ENCODE measurements at regions not wholly inside any gene's neighbourhood (a gene's known extent, or its start where the extent isn't known, plus 50 kb on each side); places are given as distances from the start of the nearest gene placed in this dataset.

- no peaks in the 10 kb centered on the region for H3K4me1 ChIP-seq
- H3K4me2 ChIP-seq: no peak overlapping the region
- no peak overlapping the region for H3K4me3 ChIP-seq
- ChIA-PET POLR2A (no interaction called here), CTCF (interaction anchor here (0.6 kb wide), 1 partner anchor 89 kb away, joined by 3 read pairs; no protein-coding TSS in a partner anchor)
- DNase-seq (ENCODE audit: low read depth in 1 of 2, low spot score in 1 of 2): no peak
- WGBS (ENCODE audit: missing lambda C conversion rate): 77% methylated on average over 5 of the region's 5 CpGs
- H3K9me3 ChIP-seq: no peaks in the 10 kb centered on the region
- FAIRE-seq: no peak
- ATAC-seq: no peak
- TF ChIP-seq, protein P1, sequence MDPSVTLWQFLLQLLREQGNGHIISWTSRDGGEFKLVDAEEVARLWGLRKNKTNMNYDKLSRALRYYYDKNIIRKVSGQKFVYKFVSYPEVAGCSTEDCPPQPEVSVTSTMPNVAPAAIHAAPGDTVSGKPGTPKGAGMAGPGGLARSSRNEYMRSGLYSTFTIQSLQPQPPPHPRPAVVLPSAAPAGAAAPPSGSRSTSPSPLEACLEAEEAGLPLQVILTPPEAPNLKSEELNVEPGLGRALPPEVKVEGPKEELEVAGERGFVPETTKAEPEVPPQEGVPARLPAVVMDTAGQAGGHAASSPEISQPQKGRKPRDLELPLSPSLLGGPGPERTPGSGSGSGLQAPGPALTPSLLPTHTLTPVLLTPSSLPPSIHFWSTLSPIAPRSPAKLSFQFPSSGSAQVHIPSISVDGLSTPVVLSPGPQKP (IDR thresholded peaks at IDR 0.05; ENCODE audit: low read depth, low read length): no peak
- TF ChIP-seq CHD2 (IDR thresholded peaks at IDR 0.05; ENCODE audit: low read length, partially characterized antibody) (no peak), ZC3H11A (IDR thresholded peaks at IDR 0.05) (no peak), KDM5A (IDR thresholded peaks at IDR 0.05) (no peak), RAD21 (conservative IDR thresholded peaks at IDR 0.05 in 1 of 2, IDR thresholded peaks at IDR 0.05 in 1 of 2) (no peak), CBX8 (IDR thresholded peaks at IDR 0.05) (no peak), RFX5 (IDR thresholded peaks at IDR 0.05) (no peak), EHMT2 (IDR thresholded peaks at IDR 0.05; ENCODE audit: low read depth) (no peak), ZSCAN20 (CRISPR knock-in tag; IDR thresholded peaks at IDR 0.05) (no peak), MAZ (IDR thresholded peaks at IDR 0.05; ENCODE audit: borderline replicate concordance, low read depth, low read length) (no peak), JUN (IDR thresholded peaks at IDR 0.05) (no peak), NPAS2 (CRISPR knock-in tag; IDR thresholded peaks at IDR 0.05; ENCODE audit: borderline replicate concordance) (no peak), FOXS1 (CRISPR knock-in tag; IDR thresholded peaks at IDR 0.05) (no peak)
- TF ChIP-seq, protein P2, sequence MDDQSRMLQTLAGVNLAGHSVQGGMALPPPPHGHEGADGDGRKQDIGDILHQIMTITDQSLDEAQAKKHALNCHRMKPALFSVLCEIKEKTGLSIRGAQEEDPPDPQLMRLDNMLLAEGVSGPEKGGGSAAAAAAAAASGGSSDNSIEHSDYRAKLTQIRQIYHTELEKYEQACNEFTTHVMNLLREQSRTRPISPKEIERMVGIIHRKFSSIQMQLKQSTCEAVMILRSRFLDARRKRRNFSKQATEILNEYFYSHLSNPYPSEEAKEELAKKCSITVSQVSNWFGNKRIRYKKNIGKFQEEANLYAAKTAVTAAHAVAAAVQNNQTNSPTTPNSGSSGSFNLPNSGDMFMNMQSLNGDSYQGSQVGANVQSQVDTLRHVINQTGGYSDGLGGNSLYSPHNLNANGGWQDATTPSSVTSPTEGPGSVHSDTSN (IDR thresholded peaks at IDR 0.05): no peak
- TF ChIP-seq, protein P3, sequence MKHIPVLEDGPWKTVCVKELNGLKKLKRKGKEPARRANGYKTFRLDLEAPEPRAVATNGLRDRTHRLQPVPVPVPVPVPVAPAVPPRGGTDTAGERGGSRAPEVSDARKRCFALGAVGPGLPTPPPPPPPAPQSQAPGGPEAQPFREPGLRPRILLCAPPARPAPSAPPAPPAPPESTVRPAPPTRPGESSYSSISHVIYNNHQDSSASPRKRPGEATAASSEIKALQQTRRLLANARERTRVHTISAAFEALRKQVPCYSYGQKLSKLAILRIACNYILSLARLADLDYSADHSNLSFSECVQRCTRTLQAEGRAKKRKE (CRISPR knock-in tag; IDR thresholded peaks at IDR 0.05; ENCODE audit: low read depth): no peak
- no peak overlapping the region for H3K27ac ChIP-seq
Measured at GRCh38 chr1:10916311-10916710, 96.1 kb upstream of the TARDBP start.

- H3K4me1 ChIP-seq: no peaks in the 10 kb centered on the region
- no peak overlapping the region for H3K4me2 ChIP-seq
- ChIA-PET CTCF (interaction anchor here (0.6 kb wide), 1 partner anchor 88 kb away, joined by 3 read pairs; no protein-coding TSS in a partner anchor), POLR2A (no interaction called here)
- no peak for TF ChIP-seq HEYL (CRISPR knock-in tag; IDR thresholded peaks at IDR 0.05)
- no peak for TF ChIP-seq RFX5 (IDR thresholded peaks at IDR 0.05)
- no peak for TF ChIP-seq MAFK (IDR thresholded peaks at IDR 0.05; ENCODE audit: partially characterized antibody)
- no peak for TF ChIP-seq FOXS1 (CRISPR knock-in tag; IDR thresholded peaks at IDR 0.05)
- TF ChIP-seq CHD4 (IDR thresholded peaks at IDR 0.05; ENCODE audit: borderline replicate concordance): no peak
- TF ChIP-seq, protein P4, sequence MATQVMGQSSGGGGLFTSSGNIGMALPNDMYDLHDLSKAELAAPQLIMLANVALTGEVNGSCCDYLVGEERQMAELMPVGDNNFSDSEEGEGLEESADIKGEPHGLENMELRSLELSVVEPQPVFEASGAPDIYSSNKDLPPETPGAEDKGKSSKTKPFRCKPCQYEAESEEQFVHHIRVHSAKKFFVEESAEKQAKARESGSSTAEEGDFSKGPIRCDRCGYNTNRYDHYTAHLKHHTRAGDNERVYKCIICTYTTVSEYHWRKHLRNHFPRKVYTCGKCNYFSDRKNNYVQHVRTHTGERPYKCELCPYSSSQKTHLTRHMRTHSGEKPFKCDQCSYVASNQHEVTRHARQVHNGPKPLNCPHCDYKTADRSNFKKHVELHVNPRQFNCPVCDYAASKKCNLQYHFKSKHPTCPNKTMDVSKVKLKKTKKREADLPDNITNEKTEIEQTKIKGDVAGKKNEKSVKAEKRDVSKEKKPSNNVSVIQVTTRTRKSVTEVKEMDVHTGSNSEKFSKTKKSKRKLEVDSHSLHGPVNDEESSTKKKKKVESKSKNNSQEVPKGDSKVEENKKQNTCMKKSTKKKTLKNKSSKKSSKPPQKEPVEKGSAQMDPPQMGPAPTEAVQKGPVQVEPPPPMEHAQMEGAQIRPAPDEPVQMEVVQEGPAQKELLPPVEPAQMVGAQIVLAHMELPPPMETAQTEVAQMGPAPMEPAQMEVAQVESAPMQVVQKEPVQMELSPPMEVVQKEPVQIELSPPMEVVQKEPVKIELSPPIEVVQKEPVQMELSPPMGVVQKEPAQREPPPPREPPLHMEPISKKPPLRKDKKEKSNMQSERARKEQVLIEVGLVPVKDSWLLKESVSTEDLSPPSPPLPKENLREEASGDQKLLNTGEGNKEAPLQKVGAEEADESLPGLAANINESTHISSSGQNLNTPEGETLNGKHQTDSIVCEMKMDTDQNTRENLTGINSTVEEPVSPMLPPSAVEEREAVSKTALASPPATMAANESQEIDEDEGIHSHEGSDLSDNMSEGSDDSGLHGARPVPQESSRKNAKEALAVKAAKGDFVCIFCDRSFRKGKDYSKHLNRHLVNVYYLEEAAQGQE (IDR thresholded peaks at IDR 0.05): no peak
- TF ChIP-seq HDAC2 (IDR thresholded peaks at IDR 0.05): no peak
- no peak for TF ChIP-seq CBX8 (IDR thresholded peaks at IDR 0.05)
- TF ChIP-seq RARB (CRISPR knock-in tag; IDR thresholded peaks at IDR 0.05): no peak
- TF ChIP-seq EHF (CRISPR knock-in tag; IDR thresholded peaks at IDR 0.05): no peak
- TF ChIP-seq EP300 (IDR thresholded peaks at IDR 0.05): no peak
- TF ChIP-seq TP53 (CRISPR knock-in tag; IDR thresholded peaks at IDR 0.05): no peak
- H3K27ac ChIP-seq: no peak overlapping the region
- H3K9me3 ChIP-seq: no peaks in the 10 kb centered on the region
- FAIRE-seq: no peak
- ATAC-seq: no peak
- H3K4me3 ChIP-seq: no peak overlapping the region
- WGBS (ENCODE audit: missing lambda C conversion rate): 74% methylated on average over 10 of the region's 10 CpGs
- no peak for DNase-seq (ENCODE audit: low read depth in 1 of 2, low spot score in 1 of 2)
Measured at GRCh38 chr1:10916991-10917390, 95.5 kb upstream of the TARDBP start.
